Motor neuron (in vitro differentiated cells): ENCODE measurements at regions not wholly inside any gene's neighbourhood (a gene's known extent, or its start where the extent isn't known, plus 50 kb on each side); places are given as distances from the start of the nearest gene placed in this dataset.

Experiments used
- ATAC-seq, 8 experiments: fragments of 200-7000 bp; cut with Tn5 transposase; replicated peaks in 6 of 8; 2 replicates each; pipeline ENCODE4 v1.8.0; 2021; ENCODE audit warnings: mild to moderate bottlenecking in 8 of 8, moderate library complexity in 8 of 8
- H3K27ac ChIP-seq, 2 donors: fragments of 250-450 bp; sonication (Bioruptor Pico); 2 replicates each; pipeline ENCODE4 v1.9.0; 2021; ENCODE audit warnings: antibody characterized with exemption in 2 of 2, mild to moderate bottlenecking in 2 of 2, moderate library complexity in 1 of 2
- H3K4me1 ChIP-seq, 2 donors: fragments of 250-450 bp; sonication (Bioruptor Pico); replicated peaks in 1 of 2; 2 replicates each; pipeline ENCODE4 v1.6.1; 2021; ENCODE audit warnings: antibody characterized with exemption in 2 of 2, mild to moderate bottlenecking in 2 of 2, moderate library complexity in 1 of 2
- H3K4me3 ChIP-seq, 5 donors: fragments of 250-450 bp; sonication (Bioruptor Pico); 2 replicates each; pipeline ENCODE4 v1.9.0; 2021; ENCODE audit warnings: antibody characterized with exemption in 5 of 5, mild to moderate bottlenecking in 5 of 5, moderate library complexity in 4 of 5
- WGBS, 10 experiments: fragments of 450-650 bp; shearing (Covaris generic); methylation state at CpG; one replicate each; pipeline ENCODE4 v1.0.0; 2022; 5-methylcytosine and 5-hydroxymethylcytosine counted together
- in situ Hi-C, 9 experiments: fragments of 400-800 bp; cut with MboI; loops; one replicate each; pipeline ENCODE4 v1.15.0; 2021; ENCODE audit warnings: low sequenced_read_pairs in 9 of 9, low pct_unique_long_range_greater_than_20kb in 2 of 9; ENCODE audit not compliant: unreplicated experiment in 9 of 9

- peaks cover 3 to 5% of the 10 kb centered on the region in 2 donors for H3K4me1 ChIP-seq
- whole genome bisulfite sequencing, 10 experiments: 60 to 100% (median 75%) methylated on average over 1 to 3 of the region's 6 CpGs; no CpG with 5 or more reads in 3 of the 10 experiments
These were observed 202.2 kb upstream of the CTNNB1 start for GRCh38 chr3:40996827-40997710.

DNA sequence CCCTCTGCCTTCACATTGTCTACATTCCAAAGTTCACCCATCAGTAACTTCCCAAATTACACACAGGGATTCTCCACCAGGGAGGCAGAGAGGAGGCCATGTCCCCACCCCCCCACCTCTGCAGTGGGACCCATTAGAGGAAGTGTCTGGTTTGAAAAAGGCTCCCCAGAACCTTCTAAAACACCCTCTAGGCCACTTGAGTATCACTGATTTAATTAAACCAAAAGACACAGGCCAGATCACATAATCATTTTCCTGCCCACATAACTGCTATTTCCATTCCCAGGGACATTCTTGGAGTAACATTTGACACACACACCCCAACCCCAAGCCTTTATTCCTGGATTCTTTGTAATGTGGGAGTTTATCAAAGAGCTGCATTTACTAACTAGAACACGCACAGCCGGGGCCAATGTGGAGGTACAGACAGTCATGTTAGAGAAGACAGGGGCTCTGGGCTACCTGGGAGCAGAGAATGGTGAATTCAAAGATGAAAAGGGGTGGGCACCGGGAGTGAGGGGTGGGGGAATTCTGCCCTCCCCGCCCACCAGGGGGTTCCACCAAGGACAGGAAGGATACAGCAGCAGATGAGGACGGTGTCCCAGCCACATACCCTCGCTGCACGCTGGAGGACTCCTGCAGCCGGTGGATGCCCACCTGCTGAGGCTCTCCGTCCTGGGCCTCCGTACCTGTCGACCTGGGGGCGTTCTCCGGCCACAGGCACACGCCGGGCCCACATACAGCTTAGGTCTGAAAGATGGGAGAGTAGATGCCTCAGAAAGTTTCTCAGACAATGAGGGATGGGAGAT is 201.4 kb upstream of the CTNNB1 start:
- ATAC-seq: no peak
- H3K4me1 ChIP-seq: peaks cover 3 to 5% of the 10 kb centered on the region in 2 donors
- 66% methylated on average over 5 of the region's 15 CpGs; no CpG with 5 or more reads in 9 of the 10 experiments for WGBS, 10 experiments
- H3K4me3 ChIP-seq: no peak overlapping the region
- H3K27ac ChIP-seq: no peak overlapping the region
- in situ Hi-C loops: no loop called here

More at GRCh38 chr3:40996827-40997710, 202.2 kb upstream of the CTNNB1 start:
- in situ Hi-C loops: no loop called here
- no peak overlapping the region for H3K27ac ChIP-seq
- ATAC-seq: no peak
- no peak overlapping the region for H3K4me3 ChIP-seq

DNA sequence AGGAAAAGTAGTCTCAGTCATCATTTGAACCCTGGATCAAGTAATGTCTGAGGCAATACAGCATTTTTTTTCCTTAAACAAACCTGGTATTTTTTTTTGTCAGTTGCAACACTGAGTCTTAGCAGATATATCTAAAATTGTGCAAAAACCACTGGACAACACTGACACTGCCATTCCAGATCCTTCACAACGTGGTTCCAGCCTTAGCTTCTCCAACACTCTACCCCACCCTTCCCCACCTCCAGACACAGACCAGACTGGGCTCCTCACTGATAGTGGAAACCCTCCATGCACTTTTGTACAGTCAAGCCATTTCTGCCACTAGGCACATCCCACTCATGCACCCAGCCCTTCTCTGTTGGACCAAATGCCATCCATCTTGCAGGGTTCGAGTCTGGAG is 199.6 kb upstream of the CTNNB1 start:
- ATAC-seq: no peak
- WGBS, 10 experiments: 14 to 100% (median 63%) methylated on average over 1 to 2 of the region's 2 CpGs; no CpG with 5 or more reads in 5 of the 10 experiments
- in situ Hi-C loops: no loop called here
- Histone ChIP-seq H3K27ac (no peak overlapping the region), H3K4me1 (peaks cover 3 to 5% of the 10 kb centered on the region in 2 donors), H3K4me3 (no peak overlapping the region)

DNA sequence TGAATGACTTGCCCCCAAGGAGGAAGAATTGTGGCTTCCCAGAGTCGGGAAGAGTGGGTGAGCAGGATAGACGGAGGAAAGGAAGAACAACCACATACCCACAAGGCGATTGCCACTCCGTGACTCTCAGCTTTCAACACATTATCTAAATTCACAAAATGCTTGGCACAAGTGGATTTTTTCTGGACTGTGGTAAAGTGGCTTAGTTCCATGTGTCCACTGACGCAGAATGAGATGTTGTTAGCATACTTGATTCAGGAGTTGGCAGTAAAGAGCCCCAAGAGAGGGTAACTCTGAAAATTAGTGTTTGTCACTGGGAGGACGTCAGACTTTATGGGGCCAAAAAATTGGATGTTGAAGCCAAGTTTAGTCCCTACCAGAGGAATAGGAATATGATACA is 198.8 kb upstream of the CTNNB1 start:
- 3 to 100% (median 82%) methylated on average over 1 to 6 of the region's 6 CpGs for WGBS, 10 experiments
- Histone ChIP-seq H3K4me1 (peaks cover 3 to 5% of the 10 kb centered on the region in 2 donors), H3K4me3 (no peak overlapping the region), H3K27ac (no peak overlapping the region)
- in situ Hi-C loops: no loop called here
- no peak for ATAC-seq

DNA sequence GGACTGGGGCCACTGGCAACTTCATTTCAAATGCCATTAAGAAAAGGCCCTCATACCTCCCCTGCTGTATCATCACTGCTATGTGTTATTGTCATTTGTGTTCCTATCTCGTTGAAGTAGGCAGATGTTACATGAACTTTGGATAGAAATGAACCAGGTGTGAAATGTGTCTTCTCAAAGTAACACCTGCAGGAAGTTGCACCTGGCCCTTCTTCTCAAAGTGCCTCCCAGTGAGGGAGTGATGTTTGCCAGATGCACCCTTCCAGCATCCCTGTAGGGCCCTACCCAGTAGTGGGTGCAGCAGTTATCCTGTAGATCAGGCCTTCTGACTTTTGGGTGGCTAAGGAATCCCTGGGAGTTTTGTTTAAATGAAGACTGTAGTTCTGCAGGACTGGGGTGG is 197.7 kb upstream of the CTNNB1 start:
- no peak overlapping the region for H3K4me3 ChIP-seq
- peaks cover under 1 to 1% of the 10 kb centered on the region in 2 donors for H3K4me1 ChIP-seq
- in situ Hi-C loops: no loop called here
- ATAC-seq: no peak
- H3K27ac ChIP-seq: no peak overlapping the region
- 0 to 86% (median 44%) methylated on average over 1 of the region's 1 CpG; no CpG with 5 or more reads in 5 of the 10 experiments for WGBS, 10 experiments

GRCh38 chr3:41002104-41002503 is 197.2 kb upstream of the CTNNB1 start:
- 0 to 82% (median 51%) methylated on average over 1 to 4 of the region's 4 CpGs; no CpG with 5 or more reads in 5 of the 10 experiments for WGBS, 10 experiments
- ATAC-seq: no peak
- Histone ChIP-seq H3K4me1 (no peaks in the 10 kb centered on the region), H3K27ac (no peak overlapping the region), H3K4me3 (no peak overlapping the region)
- in situ Hi-C loops: no loop called here

DNA sequence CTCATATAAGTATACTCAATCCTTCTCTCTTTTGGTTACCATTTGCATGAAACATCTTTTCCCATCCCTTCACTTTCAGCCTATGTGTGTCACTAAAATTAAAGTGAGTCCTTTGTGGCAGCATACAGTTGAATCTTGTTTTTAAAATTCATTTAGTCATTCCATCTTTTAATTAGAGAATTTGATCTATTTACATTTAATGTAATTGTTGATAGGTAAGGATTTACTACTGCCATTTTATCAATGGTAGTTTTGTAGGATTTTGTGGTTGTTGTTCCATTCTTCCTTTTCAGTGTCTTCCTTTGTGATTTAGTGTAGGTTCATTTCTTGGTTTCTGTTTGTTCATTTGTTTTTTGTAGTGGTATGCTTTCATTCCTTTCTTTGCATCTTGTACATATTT is 191.9 kb upstream of the CTNNB1 start:
- no peak overlapping the region for H3K27ac ChIP-seq
- in situ Hi-C loops: no loop called here
- no peak overlapping the region for H3K4me3 ChIP-seq
- H3K4me1 ChIP-seq: peaks cover 0 to 14% of the 10 kb centered on the region in 2 donors
- no peak for ATAC-seq

DNA sequence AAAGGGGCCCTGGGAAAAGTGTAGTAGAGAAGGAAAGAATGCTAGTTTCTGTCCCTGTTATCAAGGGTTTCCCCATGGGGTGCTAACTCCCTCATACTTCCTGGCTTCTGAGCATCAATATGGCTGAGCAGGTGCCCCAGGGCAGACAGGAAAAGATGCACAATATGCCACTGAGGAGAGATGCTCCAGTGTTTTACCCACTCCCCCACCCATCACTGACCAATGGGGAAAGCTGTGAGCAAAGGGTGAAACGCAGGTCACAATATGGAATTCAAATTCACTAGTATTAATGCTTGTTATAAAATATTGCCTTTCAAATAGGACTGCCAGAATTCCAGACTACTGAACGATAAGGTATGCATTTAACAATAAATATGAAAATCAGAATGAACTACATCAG is 187.5 kb upstream of the CTNNB1 start:
- in situ Hi-C loops: no loop called here
- peaks cover 0 to 16% of the 10 kb centered on the region in 2 donors for H3K4me1 ChIP-seq
- no peak overlapping the region for H3K27ac ChIP-seq
- H3K4me3 ChIP-seq: no peak overlapping the region
- peak in 3 of 8 experiments; percentile 44 to 77 (median 73) for ATAC-seq
- 0 to 83% (median 66%) methylated on average over 1 to 2 of the region's 2 CpGs; no CpG with 5 or more reads in 2 of the 10 experiments for WGBS, 10 experiments

DNA sequence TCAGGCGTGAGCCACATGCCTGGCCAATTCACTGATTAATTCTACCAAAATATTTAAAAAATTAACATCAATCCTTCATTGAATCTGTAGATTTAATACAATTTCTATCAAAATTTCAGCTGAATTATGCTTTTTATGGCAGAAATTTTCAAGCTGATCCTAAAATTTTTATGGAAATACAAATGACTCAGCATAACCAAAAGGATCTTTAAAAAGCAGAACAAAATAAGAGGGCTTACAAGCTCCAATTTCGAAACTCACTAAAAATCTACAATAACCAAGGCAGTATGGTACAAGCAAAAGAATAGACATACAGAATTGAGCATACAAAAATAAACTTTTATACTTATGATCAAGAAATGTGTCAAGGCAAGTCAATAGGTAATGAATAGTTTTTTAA is 180.4 kb upstream of the CTNNB1 start:
- no peak for ATAC-seq
- Histone ChIP-seq H3K4me3 (no peak overlapping the region), H3K27ac (no peak overlapping the region), H3K4me1 (no peaks in the 10 kb centered on the region)
- in situ Hi-C loops: no loop called here
- WGBS, 10 experiments: 13 to 100% (median 95%) methylated on average over 1 to 2 of the region's 2 CpGs

GRCh38 chr3:41024031-41024836 is 175.1 kb upstream of the CTNNB1 start:
- ATAC-seq: no peak
- no peak overlapping the region for H3K27ac ChIP-seq
- in situ Hi-C loops: no loop called here
- 0 to 70% (median 46%) methylated on average over 1 to 5 of the region's 5 CpGs; no CpG with 5 or more reads in 2 of the 10 experiments for WGBS, 10 experiments
- H3K4me1 ChIP-seq: peaks cover 10 to 11% of the 10 kb centered on the region in 2 donors
- no peak overlapping the region for H3K4me3 ChIP-seq

GRCh38 chr3:41026394-41027177 is 172.7 kb upstream of the CTNNB1 start:
- 8 to 41% (median 15%) methylated on average over 1 to 2 of the region's 3 CpGs; no CpG with 5 or more reads in 1 of the 10 experiments for WGBS, 10 experiments

GRCh38 chr3:41029356-41029755 is 169.9 kb upstream of the CTNNB1 start:
- WGBS, 10 experiments: 25 to 80% (median 59%) methylated on average over 1 to 3 of the region's 3 CpGs; no CpG with 5 or more reads in 6 of the 10 experiments
- in situ Hi-C loops: no loop called here
- no peak for ATAC-seq
- Histone ChIP-seq H3K4me3 (no peak overlapping the region), H3K4me1 (peaks cover 10 to 11% of the 10 kb centered on the region in 2 donors), H3K27ac (no peak overlapping the region)

More at GRCh38 chr3:41026394-41027177, 172.7 kb upstream of the CTNNB1 start:
- no peak overlapping the region for H3K4me3 ChIP-seq
- peak overlapping the region; percentile 51 to 73 for H3K27ac ChIP-seq
- in situ Hi-C loops: no loop called here
- ATAC-seq: peak; percentile 64 to 100 (median 99)
- peaks cover 10 to 11% of the 10 kb centered on the region in 2 donors for H3K4me1 ChIP-seq
